Upper lobe of right lung (tissue), 1 donor: ENCODE measurements at regions not wholly inside any gene's neighbourhood (a gene's known extent, or its start where the extent isn't known, plus 50 kb on each side); places are given as distances from the start of the nearest gene placed in this dataset.
"Not testable (repeated sequence)": the region's sequence is repeated elsewhere in the genome, so short reads cannot be mapped to it uniquely, and the experiment has no call there.

Experiments used
- ATAC-seq: fragments of 200-7000 bp; cut with Tn5 transposase; one replicate; pipeline ENCODE4 v1.9.1; 2020; ENCODE audit warnings: mild to moderate bottlenecking, moderate library complexity
- DNase-seq: peaks from one replicate; pipeline ENCODE4 v3.0.0-alpha.2; 2020
- H3K27ac ChIP-seq: fragments of 200-600 bp; one replicate; pipeline ENCODE4 v1.8.0; 2022
- H3K27me3 ChIP-seq: fragments of 200-600 bp; one replicate; pipeline ENCODE4 v1.8.0; 2022; ENCODE audit warnings: mild to moderate bottlenecking
- H3K36me3 ChIP-seq: fragments of 200-600 bp; one replicate; pipeline ENCODE4 v1.8.0; 2022
- H3K4me1 ChIP-seq: fragments of 200-600 bp; one replicate; pipeline ENCODE4 v1.8.0; 2022
- H3K4me3 ChIP-seq: fragments of 200-600 bp; one replicate; pipeline ENCODE4 v1.8.0; 2022; ENCODE audit warnings: mild to moderate bottlenecking
- H3K9me3 ChIP-seq: fragments of 200-600 bp; one replicate; pipeline ENCODE4 v1.8.0; 2022
- intact Hi-C: fragments of 100-400 bp; cut with DNase I; formaldehyde crosslinking; loops from one replicate; pipeline ENCODE4 v1.11.0; 2022
- TF ChIP-seq, protein P1 (sequence below): fragments of 200-600 bp; IDR thresholded peaks from one replicate; pipeline ENCODE4 v1.8.0; 2022; ENCODE audit warnings: antibody characterized with exemption
- donor health status: DM: no; HTN: yes; CAD: no; lungs with severe emphysema.

- no peak overlapping the region for H3K4me3 ChIP-seq
- H3K27ac ChIP-seq, result no peak overlapping the region
- no peaks in the 10 kb centered on the region for H3K27me3 ChIP-seq
- TF ChIP-seq, protein P1, sequence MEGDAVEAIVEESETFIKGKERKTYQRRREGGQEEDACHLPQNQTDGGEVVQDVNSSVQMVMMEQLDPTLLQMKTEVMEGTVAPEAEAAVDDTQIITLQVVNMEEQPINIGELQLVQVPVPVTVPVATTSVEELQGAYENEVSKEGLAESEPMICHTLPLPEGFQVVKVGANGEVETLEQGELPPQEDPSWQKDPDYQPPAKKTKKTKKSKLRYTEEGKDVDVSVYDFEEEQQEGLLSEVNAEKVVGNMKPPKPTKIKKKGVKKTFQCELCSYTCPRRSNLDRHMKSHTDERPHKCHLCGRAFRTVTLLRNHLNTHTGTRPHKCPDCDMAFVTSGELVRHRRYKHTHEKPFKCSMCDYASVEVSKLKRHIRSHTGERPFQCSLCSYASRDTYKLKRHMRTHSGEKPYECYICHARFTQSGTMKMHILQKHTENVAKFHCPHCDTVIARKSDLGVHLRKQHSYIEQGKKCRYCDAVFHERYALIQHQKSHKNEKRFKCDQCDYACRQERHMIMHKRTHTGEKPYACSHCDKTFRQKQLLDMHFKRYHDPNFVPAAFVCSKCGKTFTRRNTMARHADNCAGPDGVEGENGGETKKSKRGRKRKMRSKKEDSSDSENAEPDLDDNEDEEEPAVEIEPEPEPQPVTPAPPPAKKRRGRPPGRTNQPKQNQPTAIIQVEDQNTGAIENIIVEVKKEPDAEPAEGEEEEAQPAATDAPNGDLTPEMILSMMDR, result no peak
- no peak for DNase-seq
- no peaks in the 10 kb centered on the region for H3K4me1 ChIP-seq
- intact Hi-C loops, result no loop called here
- no peaks in the 10 kb centered on the region for H3K9me3 ChIP-seq
- no peak for ATAC-seq
- no peaks in the 10 kb centered on the region for H3K36me3 ChIP-seq
Observed at GRCh38 chr21:10463156-10463555, 58.2 kb upstream of the TPTE start.

DNA sequence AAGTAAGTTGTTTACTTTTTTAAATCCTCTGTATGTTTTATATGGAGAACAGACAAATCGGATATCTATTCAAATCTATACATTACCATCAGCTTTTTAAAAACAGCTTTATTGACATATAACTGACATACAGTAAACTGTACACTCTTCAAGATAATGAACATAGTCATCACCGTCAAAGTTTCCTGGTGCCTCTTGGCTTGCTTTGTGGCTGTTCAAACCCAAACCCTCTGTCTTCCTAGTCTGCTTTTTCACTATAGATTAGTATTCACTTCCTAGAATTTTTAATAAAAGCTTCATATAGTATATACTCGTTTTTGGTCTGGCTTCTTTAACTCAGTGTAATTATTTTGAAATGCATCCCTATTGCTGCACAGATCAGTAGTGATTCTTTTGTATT lies 56.4 kb upstream of the TPTE start:
- Histone ChIP-seq H3K27me3 (no peaks in the 10 kb centered on the region), H3K4me3 (no peak overlapping the region), H3K36me3 (no peaks in the 10 kb centered on the region), H3K27ac (no peak overlapping the region), H3K4me1 (no peaks in the 10 kb centered on the region), H3K9me3 (no peaks in the 10 kb centered on the region)
- intact Hi-C loops, result no loop called here
- no peak for ATAC-seq
- TF ChIP-seq, protein P1, result no peak
- DNase-seq, result no peak

GRCh38 chr21:10465524-10466110 lies 55.8 kb upstream of the TPTE start:
- H3K4me3 ChIP-seq, H3K4me1 ChIP-seq, H3K27ac ChIP-seq, intact Hi-C loops, H3K9me3 ChIP-seq, H3K36me3 ChIP-seq, H3K27me3 ChIP-seq: not testable (repeated sequence)
- peak; percentile 58 for ATAC-seq
- DNase-seq, result peak; percentile 81

DNA sequence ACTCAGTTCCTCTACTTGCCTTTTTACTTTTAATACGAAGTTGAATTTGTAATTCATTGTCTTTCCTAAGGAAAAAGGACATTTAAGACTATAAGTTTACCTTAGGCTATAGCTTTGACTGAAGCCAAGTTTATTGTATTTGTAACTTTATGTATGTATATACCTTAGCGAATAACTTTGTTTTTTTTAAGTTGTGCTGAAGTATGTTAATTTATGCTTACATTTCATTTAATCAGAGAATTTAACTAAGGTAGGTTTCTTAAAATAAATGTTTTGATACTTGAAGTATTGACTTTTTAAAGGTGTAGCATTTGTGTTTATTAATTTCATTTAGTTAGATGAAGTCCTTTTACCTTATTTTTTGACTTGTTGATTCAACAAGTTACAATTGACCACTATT lies 55.2 kb upstream of the TPTE start:
- DNase-seq, result no peak

More for the DNA sequence above, 55.2 kb upstream of the TPTE start:
- Histone ChIP-seq H3K4me1 (no peaks in the 10 kb centered on the region), H3K36me3 (no peaks in the 10 kb centered on the region), H3K27ac (no peak overlapping the region), H3K27me3 (no peaks in the 10 kb centered on the region), H3K9me3 (no peaks in the 10 kb centered on the region), H3K4me3 (no peak overlapping the region)
- TF ChIP-seq, protein P1, result no peak
- intact Hi-C loops, result no loop called here
- no peak for ATAC-seq
